ENCODE measurements at regions not wholly inside any gene's neighbourhood (a gene's known extent, or its start where the extent isn't known, plus 50 kb on each side); places are given as distances from the start of the nearest gene placed in this dataset.
"Not testable (repeated sequence)": the region's sequence is repeated elsewhere in the genome, so short reads cannot be mapped to it uniquely, and the experiment has no call there.

DNA sequence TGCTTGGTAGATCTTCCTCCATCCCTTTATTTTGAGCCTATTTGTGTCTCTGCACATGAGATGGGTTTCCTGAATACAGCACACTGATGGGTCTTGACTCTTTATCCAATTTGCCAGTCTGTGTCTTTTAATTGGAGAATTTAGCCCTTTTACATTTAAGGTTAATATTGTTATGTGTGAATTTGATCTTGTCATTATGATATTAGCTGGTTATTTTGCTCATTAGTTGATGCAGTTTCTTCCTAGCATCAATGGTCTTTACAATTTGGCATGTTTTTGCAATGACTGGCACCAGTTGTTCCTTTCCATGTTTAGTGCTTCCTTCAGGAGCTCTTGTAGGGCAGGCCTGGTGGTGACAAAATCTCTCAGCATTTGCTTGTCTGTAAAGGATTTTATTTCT lies 72.4 kb downstream of the HNRNPD start:
- H3K36me3 Mint-ChIP-seq (ENCODE audit: low read depth); H3K4me1 Mint-ChIP-seq (ENCODE audit: low read depth); H3K27me3 Mint-ChIP-seq (ENCODE audit: insufficient read depth); H3K4me3 Mint-ChIP-seq; H3K27ac Mint-ChIP-seq; DNase-seq (ENCODE audit: low spot score); intact Hi-C loops (cut with micrococcal nuclease); H3K9me3 Mint-ChIP-seq: not testable (repeated sequence)

DNA sequence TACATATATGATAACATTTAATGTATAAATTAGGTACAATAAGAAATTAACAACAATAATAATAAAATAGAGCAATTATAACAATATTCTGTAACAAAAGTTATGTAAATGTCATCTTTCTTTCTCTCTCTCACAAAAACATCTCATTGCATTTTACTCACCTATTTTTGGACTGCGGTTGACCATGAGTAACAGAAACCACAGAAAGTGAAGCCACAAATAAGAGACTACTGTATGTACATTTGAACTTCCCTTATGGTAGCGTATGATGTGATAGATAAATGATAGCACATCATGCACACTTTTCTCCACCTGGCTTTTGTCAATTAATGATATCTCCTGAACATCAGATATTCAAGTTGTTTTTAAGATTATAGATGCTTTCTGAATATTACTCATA lies 80.5 kb downstream of the HNRNPD start:
- peaks cover 11% of the 10 kb centered on the region for H3K4me1 Mint-ChIP-seq (ENCODE audit: low read depth)
- H3K36me3 Mint-ChIP-seq (ENCODE audit: low read depth): no peaks in the 10 kb centered on the region
- peaks cover 6% of the 10 kb centered on the region for H3K27me3 Mint-ChIP-seq (ENCODE audit: insufficient read depth)
- intact Hi-C loops (cut with micrococcal nuclease): loop anchor here (1.0 kb wide), 1 partner anchor 8 kb away; no protein-coding TSS in a partner anchor
- DNase-seq (ENCODE audit: low spot score): peak; percentile 17
- peak overlapping the region; percentile 6 for H3K27ac Mint-ChIP-seq
- no peak overlapping the region for H3K4me3 Mint-ChIP-seq
- no peaks in the 10 kb centered on the region for H3K9me3 Mint-ChIP-seq

DNA sequence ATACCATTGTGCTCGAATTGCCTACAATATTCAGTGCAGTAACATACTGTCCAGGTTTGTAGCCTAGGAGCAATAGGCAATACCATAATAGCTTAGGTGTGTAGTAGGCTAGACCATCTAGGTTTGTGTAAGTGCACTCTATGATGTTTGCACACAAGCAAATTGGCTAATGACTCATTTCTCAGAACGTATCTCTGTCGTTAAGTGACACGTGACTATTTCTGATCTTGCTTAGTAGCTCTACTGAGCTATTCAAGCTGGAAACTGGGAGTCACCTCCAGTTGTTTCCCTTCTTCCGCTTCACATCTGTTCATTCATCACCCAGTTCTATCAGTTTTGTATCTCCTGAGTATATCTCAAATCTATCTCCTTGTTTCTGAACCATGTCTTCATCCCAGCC lies 86.1 kb downstream of the HNRNPD start:
- no peak for DNase-seq (ENCODE audit: low spot score)
- intact Hi-C loops (cut with micrococcal nuclease): loop anchor here (10.0 kb wide), 2 partner anchors 747 to 1167 kb away; partner anchors contain the start of genes COPS4, HELQ and MRPS18C
- Mint-ChIP-seq H3K4me1 (ENCODE audit: low read depth) (peaks cover 14% of the 10 kb centered on the region), H3K4me3 (no peak overlapping the region), H3K9me3 (no peaks in the 10 kb centered on the region), H3K36me3 (ENCODE audit: low read depth) (no peaks in the 10 kb centered on the region), H3K27me3 (ENCODE audit: insufficient read depth) (peaks cover 16% of the 10 kb centered on the region), H3K27ac (no peak overlapping the region)

DNA sequence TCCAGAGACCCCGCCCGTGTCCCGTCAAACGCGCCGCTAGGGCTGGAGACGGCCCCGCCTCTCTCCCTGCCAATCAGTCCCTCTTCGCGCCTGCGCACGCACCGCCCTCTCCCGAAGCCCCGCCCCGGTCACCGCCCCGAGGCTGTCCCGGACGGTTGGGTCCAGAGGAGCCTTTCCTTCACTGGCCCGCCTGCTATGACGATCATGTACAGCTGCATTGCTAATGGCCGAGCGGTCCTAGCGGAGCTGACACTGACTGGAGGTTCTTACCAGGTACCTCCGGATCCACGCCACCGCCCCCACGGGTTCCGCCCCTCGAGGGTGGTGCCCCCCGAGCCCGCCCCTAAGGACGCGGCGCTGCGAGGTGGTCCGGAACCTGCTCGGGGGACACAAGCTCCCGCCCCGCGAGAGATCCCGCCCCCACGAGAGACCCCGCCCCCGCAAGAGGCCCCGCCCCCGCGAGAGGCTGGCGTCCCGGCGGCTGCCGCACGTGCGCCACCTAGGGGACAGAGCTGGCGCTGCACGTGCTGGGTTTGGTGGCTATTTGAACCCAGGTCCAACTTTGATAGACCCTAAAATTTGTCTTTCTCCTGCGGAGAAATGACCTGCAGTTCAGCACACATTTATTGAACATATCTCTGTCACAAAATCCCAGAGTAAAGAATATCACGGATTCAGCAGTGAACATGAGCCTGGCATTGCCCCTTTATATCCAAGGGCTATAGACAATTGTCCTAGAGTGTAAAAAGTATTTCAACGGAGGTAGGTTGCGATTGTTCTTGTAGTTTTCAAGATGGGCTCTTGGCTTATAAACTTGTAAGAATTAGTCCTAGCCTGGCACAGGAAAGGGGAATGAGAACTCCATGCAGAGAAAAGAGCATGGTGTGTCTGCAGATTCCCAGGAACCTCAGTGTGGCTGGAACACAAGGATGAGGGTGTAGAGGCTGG lies 88.7 kb downstream of the HNRNPD start:
- H3K9me3 Mint-ChIP-seq: no peaks in the 10 kb centered on the region
- peak overlapping the region; percentile 80 for H3K4me3 Mint-ChIP-seq
- peaks cover 24% of the 10 kb centered on the region for H3K27me3 Mint-ChIP-seq (ENCODE audit: insufficient read depth)

DNA sequence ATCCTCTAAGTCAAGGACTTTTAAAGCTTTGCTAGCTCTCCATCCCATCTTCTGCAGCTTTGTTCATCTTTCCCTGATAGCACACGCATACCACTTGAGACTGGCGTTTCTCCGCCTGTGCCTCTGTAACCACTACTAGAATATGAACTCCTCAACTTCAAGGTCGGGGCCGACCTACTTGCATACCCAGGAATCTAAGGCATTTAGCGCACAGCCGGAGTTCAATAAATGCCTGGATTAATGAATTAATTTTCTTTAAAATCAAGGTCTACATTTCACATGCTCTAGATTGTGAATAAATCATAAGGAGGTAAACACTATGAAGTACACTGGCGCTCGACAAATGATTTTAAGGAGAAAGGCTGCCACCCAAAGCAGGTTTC lies 89.3 kb downstream of the HNRNPD start:
- Mint-ChIP-seq H3K4me1 (ENCODE audit: low read depth) (peaks cover 14% of the 10 kb centered on the region), H3K36me3 (ENCODE audit: low read depth) (no peaks in the 10 kb centered on the region), H3K27ac (peak overlapping the region; percentile 42), H3K27me3 (ENCODE audit: insufficient read depth) (peaks cover 24% of the 10 kb centered on the region), H3K4me3 (peak overlapping the region; percentile 80), H3K9me3 (no peaks in the 10 kb centered on the region)
- intact Hi-C loops (cut with micrococcal nuclease): loop anchor here (2.0 to 10.0 kb wide), 4 partner anchors 76 to 1170 kb away; partner anchors contain the start of genes COPS4, HELQ, MRPS18C and THAP9
- DNase-seq (ENCODE audit: low spot score): no peak

More for the DNA sequence above, 88.7 kb downstream of the HNRNPD start:
- intact Hi-C loops (cut with micrococcal nuclease): loop anchor here (1.0 to 10.0 kb wide), 9 partner anchors 8 to 1170 kb away; partner anchors contain the start of genes COPS4, ENOPH1, HELQ and HNRNPDL
- H3K36me3 Mint-ChIP-seq (ENCODE audit: low read depth): no peaks in the 10 kb centered on the region
- peak overlapping the region; percentile 27 for H3K27ac Mint-ChIP-seq
- H3K4me1 Mint-ChIP-seq (ENCODE audit: low read depth): peaks cover 14% of the 10 kb centered on the region
- DNase-seq (ENCODE audit: low spot score): peak; percentile 99

DNA sequence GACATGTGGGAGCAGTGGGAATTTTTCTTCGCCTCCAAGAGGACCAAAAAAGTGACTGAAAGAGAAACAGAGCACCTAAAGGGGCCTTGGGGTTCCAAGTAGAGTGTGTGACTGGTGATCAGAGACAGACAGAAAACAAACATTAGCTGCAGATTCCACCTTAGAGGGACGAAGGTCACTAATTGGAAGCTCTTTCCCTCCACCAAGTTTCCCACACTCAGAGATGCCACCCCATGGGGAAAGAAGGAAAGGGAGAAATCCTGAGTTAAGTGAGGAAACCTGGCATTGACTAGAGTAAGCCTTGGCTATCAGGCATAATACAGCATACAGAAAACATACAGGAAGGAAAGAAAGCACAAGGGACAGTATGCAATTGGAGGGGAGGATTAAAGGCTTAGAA lies 90.9 kb downstream of the HNRNPD start:
- Mint-ChIP-seq H3K4me3 (no peak overlapping the region), H3K4me1 (ENCODE audit: low read depth) (peaks cover 14% of the 10 kb centered on the region), H3K36me3 (ENCODE audit: low read depth) (no peaks in the 10 kb centered on the region), H3K27ac (no peak overlapping the region), H3K9me3 (no peaks in the 10 kb centered on the region), H3K27me3 (ENCODE audit: insufficient read depth) (peaks cover 29% of the 10 kb centered on the region)
- DNase-seq (ENCODE audit: low spot score): no peak
- intact Hi-C loops (cut with micrococcal nuclease): loop anchor here (10.0 kb wide), 2 partner anchors 752 to 1172 kb away; partner anchors contain the start of genes COPS4, HELQ and MRPS18C

DNA sequence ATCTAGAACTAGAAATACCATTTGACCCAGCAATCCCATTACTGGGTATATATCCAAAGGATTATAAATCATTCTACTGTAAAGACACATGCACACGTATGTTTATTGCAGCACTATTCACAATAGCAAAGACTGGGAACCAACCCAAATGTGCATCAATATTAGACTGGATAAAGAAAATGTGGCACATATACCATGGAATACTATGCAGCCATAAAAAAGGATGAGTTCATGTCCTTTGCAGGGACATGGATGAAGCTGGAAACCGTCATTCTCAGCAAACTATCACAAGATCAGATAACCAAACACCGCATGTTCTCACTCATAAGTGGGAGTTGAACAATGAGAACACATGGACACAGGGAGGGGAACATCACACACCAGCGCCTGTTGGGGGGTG lies 94.2 kb downstream of the HNRNPD start:
- intact Hi-C loops (cut with micrococcal nuclease); H3K27ac Mint-ChIP-seq; H3K4me3 Mint-ChIP-seq; H3K4me1 Mint-ChIP-seq (ENCODE audit: low read depth); H3K9me3 Mint-ChIP-seq; DNase-seq (ENCODE audit: low spot score); H3K36me3 Mint-ChIP-seq (ENCODE audit: low read depth): not testable (repeated sequence)
- peaks cover 30% of the 10 kb centered on the region for H3K27me3 Mint-ChIP-seq (ENCODE audit: insufficient read depth)

DNA sequence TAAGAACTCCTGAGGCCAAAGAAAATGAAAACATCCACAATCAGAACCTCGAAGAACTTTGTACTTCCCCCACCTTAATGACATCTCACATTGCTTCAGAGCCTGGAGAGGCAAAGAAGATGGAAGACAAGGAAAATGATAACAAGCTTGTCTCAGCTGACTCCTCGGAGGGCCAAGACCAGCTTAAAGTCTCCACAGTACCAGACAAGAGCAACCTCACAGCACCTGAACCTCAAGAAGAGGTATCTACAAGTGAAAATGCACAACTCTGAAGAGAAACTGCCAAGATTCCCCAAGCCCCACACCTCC lies 97.5 kb downstream of the HNRNPD start:
- Mint-ChIP-seq H3K4me3 (no peak overlapping the region), H3K9me3 (no peaks in the 10 kb centered on the region), H3K27ac (no peak overlapping the region), H3K36me3 (ENCODE audit: low read depth) (no peaks in the 10 kb centered on the region), H3K27me3 (ENCODE audit: insufficient read depth) (peaks cover 6% of the 10 kb centered on the region), H3K4me1 (ENCODE audit: low read depth) (peaks cover 11% of the 10 kb centered on the region)
- intact Hi-C loops (cut with micrococcal nuclease): no loop called here
- no peak for DNase-seq (ENCODE audit: low spot score)

DNA sequence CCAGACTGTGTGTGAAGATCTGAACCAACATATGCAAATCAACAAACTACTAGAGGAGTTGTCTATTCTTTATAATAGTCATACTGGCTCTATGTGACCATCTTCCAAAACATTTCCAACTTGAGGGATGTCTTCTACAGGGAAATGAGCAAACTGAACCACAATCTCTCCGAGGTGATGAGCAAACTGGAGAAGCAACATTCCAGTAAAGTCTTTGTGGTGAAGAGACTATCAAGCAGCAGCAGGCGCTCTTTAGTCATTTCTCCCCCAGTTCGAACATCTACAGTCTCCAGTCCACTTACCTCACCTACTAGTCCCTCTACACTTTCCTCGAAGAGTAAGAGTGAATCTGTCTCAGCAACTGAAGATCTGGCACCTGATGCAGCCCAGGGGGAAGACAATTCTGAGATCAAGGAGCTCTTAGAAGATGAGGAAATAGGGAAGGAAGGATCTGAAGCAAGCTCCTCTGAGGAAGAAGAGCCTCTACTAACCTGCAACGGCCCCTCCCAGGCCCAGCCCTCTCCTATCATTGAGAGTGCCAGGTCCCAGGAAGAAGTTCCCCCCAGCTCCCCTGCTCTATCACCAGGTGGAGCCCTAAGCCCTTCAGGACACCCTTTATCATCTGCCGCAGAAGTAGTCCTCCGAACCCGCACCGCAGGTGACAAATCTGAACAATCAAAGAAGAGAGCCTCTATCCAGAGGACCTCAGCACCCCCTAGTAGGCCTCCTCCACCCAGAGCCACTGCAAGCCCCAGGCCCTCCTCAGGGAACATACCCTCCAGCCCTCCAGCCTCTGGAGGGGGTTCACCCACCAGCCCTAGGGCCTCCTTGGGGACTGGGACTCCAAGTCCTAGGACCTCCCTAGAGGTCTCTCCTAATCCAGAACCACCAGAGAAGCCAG lies 98.1 kb downstream of the HNRNPD start:
- intact Hi-C loops (cut with micrococcal nuclease): no loop called here
- H3K9me3 Mint-ChIP-seq: no peaks in the 10 kb centered on the region
- H3K4me3 Mint-ChIP-seq: no peak overlapping the region

DNA sequence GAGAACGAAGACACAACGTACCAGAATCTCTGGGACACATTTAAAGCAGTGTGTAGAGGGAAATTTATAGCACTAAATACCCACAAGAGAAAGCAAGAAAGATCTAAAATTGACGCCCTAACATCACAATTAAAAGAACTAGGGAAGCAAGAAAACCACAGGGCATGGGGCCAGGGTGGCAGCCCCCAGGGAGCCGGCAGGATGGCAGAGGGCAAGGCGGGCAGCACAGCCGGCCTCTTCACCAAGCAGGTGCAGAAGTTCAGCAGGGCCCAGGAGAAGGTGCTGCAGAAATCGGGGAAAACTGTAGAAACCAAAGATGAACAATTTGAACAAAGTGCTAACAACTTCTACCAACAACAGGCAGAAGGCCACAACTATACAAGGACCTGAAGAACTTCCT lies 99.1 kb downstream of the HNRNPD start:
- H3K27me3 Mint-ChIP-seq (ENCODE audit: insufficient read depth); H3K9me3 Mint-ChIP-seq; intact Hi-C loops (cut with micrococcal nuclease); H3K4me3 Mint-ChIP-seq; DNase-seq (ENCODE audit: low spot score); H3K36me3 Mint-ChIP-seq (ENCODE audit: low read depth); H3K27ac Mint-ChIP-seq: not testable (repeated sequence)
- H3K4me1 Mint-ChIP-seq (ENCODE audit: low read depth): peaks cover 11% of the 10 kb centered on the region

More for the DNA sequence above, 98.1 kb downstream of the HNRNPD start:
- Mint-ChIP-seq H3K4me1 (ENCODE audit: low read depth) (peaks cover 11% of the 10 kb centered on the region), H3K36me3 (ENCODE audit: low read depth) (no peaks in the 10 kb centered on the region), H3K27ac (no peak overlapping the region), H3K27me3 (ENCODE audit: insufficient read depth) (peaks cover 6% of the 10 kb centered on the region)
- no peak for DNase-seq (ENCODE audit: low spot score)

DNA sequence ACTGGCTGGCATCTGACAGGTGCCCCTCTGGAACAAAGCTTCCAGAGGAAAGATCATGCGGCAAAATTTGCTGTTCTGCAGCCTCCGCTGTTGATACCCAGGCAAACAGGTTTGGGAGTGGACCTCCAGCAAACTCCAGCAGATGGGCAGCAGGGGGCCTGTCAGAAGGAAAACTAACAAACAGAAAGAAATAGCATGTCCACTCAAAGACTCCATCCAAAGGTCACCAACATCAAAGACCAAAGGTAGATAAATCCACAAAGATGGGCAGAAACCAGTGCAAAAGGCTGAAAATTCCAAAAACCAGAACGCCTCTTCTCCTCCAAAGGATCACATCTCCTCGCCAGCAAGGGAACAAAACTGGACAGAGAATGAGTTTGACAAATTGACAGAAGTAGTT lies 101.3 kb downstream of the HNRNPD start:
- H3K27me3 Mint-ChIP-seq (ENCODE audit: insufficient read depth); H3K36me3 Mint-ChIP-seq (ENCODE audit: low read depth); H3K27ac Mint-ChIP-seq; H3K4me3 Mint-ChIP-seq; intact Hi-C loops (cut with micrococcal nuclease); DNase-seq (ENCODE audit: low spot score); H3K9me3 Mint-ChIP-seq: not testable (repeated sequence)
- peaks cover 21% of the 10 kb centered on the region for H3K4me1 Mint-ChIP-seq (ENCODE audit: low read depth)

DNA sequence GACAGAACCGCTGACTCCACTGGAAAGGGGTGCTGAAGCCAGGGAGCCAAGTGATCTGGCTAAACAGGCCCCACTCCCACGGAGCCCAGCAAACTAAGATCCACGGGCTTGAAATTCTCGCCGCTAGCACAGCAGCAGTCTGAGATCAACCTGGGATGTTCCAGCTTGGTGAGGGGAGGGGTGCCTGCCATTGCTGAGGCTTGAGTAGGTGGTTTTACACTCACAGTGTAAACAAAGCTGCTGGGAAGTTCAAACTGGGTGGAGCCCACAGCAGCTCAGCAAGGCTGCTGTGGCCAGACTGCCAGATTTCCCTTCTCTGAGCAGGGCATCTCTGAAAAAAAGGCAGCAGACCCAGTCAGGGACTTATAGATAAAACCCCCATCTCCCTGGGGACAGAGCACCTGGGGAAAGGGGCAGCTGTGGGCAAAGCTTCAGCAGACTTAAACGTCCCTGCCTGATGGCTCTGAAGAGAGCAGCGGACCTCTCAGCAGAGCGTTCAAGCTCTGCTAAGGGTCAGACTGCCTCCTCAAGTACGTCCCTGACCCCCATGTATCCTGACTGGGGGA lies 101.8 kb downstream of the HNRNPD start:
- intact Hi-C loops (cut with micrococcal nuclease); DNase-seq (ENCODE audit: low spot score); H3K36me3 Mint-ChIP-seq (ENCODE audit: low read depth); H3K27ac Mint-ChIP-seq; H3K9me3 Mint-ChIP-seq; H3K4me3 Mint-ChIP-seq; H3K27me3 Mint-ChIP-seq (ENCODE audit: insufficient read depth): not testable (repeated sequence)
- peaks cover 21% of the 10 kb centered on the region for H3K4me1 Mint-ChIP-seq (ENCODE audit: low read depth)

Data from activated T-helper 1 cell treated with anti-CD3 and anti-CD28 coated beads, Interleukin-12 subunit alpha, Interleukin-12 subunit beta, Interleukin-2, Interleukin-4 antibody, amounts not matched to agents 30 ng/mL and 10 ng/mL and 1 ng/mL, durations not matched to agents 14 hours and 24 hours and 36 hours (primary cell).